Smooth muscle cell (in vitro differentiated cells): ENCODE measurements at regions not wholly inside any gene's neighbourhood (a gene's known extent, or its start where the extent isn't known, plus 50 kb on each side); places are given as distances from the start of the nearest gene placed in this dataset.

Source experiments
- DNase-seq: peaks from one replicate; lab custom pipeline; 2025; ENCODE audit not compliant: unreplicated experiment; lab: John Stamatoyannopoulos, UW
- H2AFZ ChIP-seq: fragments of 200-600 bp; sonication (generic); 2 replicates; pipeline ENCODE4 v1.6.0; 2016; ENCODE audit warnings: antibody characterized with exemption, low read depth, mild to moderate bottlenecking
- H3F3A ChIP-seq: fragments of 200-600 bp; sonication (generic); 2 replicates; pipeline ENCODE4 v1.6.0; 2017; ENCODE audit warnings: antibody characterized with exemption, low read depth
- H3K27ac ChIP-seq: fragments of 200-600 bp; sonication (generic); 2 replicates; pipeline ENCODE4 v1.5.1; 2016; ENCODE audit warnings: low read depth, mild to moderate bottlenecking
- H3K27me3 ChIP-seq: fragments of 200-600 bp; sonication (generic); 2 replicates; pipeline ENCODE4 v1.6.1; 2016; ENCODE audit warnings: low read depth, mild to moderate bottlenecking
- H3K36me3 ChIP-seq: fragments of 200-600 bp; sonication (generic); 2 replicates; pipeline ENCODE4 v1.5.1; 2016; ENCODE audit warnings: low read depth
- H3K4me1 ChIP-seq: fragments of 200-600 bp; sonication (generic); 2 replicates; pipeline ENCODE4 v1.5.1; 2016; ENCODE audit warnings: low read depth
- H3K4me2 ChIP-seq: fragments of 200-600 bp; sonication (generic); 2 replicates; pipeline ENCODE4 v1.6.0; 2016; ENCODE audit warnings: mild to moderate bottlenecking
- H3K4me3 ChIP-seq: fragments of 200-600 bp; sonication (generic); 2 replicates; pipeline ENCODE4 v1.5.1; 2016; ENCODE audit warnings: mild to moderate bottlenecking
- H3K79me2 ChIP-seq: fragments of 200-600 bp; sonication (generic); 2 replicates; pipeline ENCODE4 v1.6.0; 2016; ENCODE audit warnings: low read depth, mild to moderate bottlenecking
- H3K9ac ChIP-seq: fragments of 200-600 bp; sonication (generic); 2 replicates; pipeline ENCODE4 v1.6.0; 2016; ENCODE audit warnings: low read depth
- H3K9me3 ChIP-seq: fragments of 200-600 bp; sonication (generic); replicated peaks from 2 replicates; pipeline ENCODE4 v1.5.1; 2016; ENCODE audit warnings: low read depth
- H4K20me1 ChIP-seq: fragments of 200-600 bp; sonication (generic); 2 replicates; pipeline ENCODE4 v1.6.0; 2016; ENCODE audit warnings: low read depth
- WGBS: methylation state at CpG from one replicate; pipeline ENCODE4 v1.1.7; 2016; ENCODE audit warnings: low lambda C conversion rate; 5-methylcytosine and 5-hydroxymethylcytosine counted together
- TF ChIP-seq, protein P1 (sequence below): fragments of 200-600 bp; sonication (generic); IDR thresholded peaks from 2 replicates; pipeline ENCODE4 v1.5.1; 2017; ENCODE audit warnings: borderline replicate concordance, mild to moderate bottlenecking, antibody characterized with exemption; ENCODE audit not compliant: insufficient read depth, poor library complexity, severe bottlenecking

DNA sequence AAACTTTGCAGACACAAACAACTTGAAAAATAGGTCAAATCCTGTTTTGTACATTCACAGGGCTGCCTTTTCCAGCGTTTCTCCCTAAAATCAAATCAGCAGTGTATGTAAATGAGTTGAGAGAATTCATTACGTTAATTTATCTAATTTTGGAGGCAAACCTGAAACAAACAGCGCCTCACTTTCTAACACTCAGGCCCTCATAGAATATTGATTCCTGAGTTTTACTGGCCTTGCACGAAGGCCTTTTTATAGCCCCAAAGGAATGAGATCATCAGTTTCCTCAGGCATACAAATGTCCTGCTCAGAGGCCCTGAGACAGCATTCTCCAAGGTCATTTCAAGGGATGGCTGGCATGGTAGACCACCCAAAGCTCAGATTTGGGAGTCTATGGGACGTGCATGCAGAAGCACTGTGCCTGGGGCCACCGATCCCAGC is 131.7 kb upstream of the CHST15 start:
- Histone ChIP-seq H3F3A (no peaks in the 10 kb centered on the region), H3K27me3 (no peaks in the 10 kb centered on the region), H3K27ac (peak overlapping the region; percentile 72), H3K9ac (no peak overlapping the region), H3K4me3 (no peak overlapping the region), H3K9me3 (no peaks in the 10 kb centered on the region), H4K20me1 (no peaks in the 10 kb centered on the region), H2AFZ (no peak overlapping the region), H3K4me1 (peaks cover 6% of the 10 kb centered on the region), H3K4me2 (no peak overlapping the region), H3K79me2 (no peaks in the 10 kb centered on the region), H3K36me3 (no peaks in the 10 kb centered on the region)
- WGBS: 70% methylated on average over 6 of the region's 6 CpGs
- TF ChIP-seq, protein P1, sequence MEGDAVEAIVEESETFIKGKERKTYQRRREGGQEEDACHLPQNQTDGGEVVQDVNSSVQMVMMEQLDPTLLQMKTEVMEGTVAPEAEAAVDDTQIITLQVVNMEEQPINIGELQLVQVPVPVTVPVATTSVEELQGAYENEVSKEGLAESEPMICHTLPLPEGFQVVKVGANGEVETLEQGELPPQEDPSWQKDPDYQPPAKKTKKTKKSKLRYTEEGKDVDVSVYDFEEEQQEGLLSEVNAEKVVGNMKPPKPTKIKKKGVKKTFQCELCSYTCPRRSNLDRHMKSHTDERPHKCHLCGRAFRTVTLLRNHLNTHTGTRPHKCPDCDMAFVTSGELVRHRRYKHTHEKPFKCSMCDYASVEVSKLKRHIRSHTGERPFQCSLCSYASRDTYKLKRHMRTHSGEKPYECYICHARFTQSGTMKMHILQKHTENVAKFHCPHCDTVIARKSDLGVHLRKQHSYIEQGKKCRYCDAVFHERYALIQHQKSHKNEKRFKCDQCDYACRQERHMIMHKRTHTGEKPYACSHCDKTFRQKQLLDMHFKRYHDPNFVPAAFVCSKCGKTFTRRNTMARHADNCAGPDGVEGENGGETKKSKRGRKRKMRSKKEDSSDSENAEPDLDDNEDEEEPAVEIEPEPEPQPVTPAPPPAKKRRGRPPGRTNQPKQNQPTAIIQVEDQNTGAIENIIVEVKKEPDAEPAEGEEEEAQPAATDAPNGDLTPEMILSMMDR: no peak
- no peak for DNase-seq

DNA sequence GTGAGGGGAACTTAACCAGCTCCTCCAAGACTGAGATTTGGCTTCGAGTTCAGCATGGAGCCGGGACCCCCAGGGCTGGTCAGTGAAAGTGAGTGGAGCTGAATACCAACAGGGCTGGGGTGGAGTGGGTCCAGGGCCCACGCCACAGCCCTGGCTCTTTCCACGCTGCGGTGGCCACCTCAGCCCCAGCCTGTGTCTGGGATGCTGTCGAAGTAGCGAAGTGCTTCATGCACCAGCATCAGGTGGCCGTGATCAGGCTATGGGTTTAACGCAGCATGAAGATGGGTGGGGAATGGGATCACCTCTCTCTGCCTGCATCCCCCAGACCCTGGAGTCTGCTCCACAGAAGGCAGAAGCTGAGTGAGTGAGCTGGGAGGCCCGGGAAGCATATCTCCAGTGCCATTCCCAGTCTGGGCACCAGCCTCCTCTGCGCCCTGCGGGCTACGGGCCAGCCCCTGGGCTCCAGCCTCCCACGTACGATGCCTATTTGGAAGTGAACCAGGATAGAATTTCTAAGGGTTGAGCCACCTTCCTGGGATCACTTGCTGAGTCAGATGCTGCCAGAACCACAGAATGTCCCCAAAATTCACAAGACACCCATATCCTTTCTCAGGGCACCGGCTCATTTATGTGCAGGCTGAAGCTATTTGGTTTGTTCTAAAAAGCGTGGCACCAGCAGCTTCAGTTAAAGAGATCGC is 131.1 kb upstream of the CHST15 start:
- H3K4me1 ChIP-seq: peaks cover 6% of the 10 kb centered on the region
- H3K9me3 ChIP-seq: no peaks in the 10 kb centered on the region
- no peaks in the 10 kb centered on the region for H3K27me3 ChIP-seq
- TF ChIP-seq, protein P1: no peak
- H2AFZ ChIP-seq: no peak overlapping the region
- no peak overlapping the region for H3K9ac ChIP-seq
- no peaks in the 10 kb centered on the region for H3K36me3 ChIP-seq
- H3K79me2 ChIP-seq: no peaks in the 10 kb centered on the region
- no peak for DNase-seq
- WGBS: 84% methylated on average over 18 of the region's 18 CpGs
- no peaks in the 10 kb centered on the region for H3F3A ChIP-seq
- peak overlapping the region; percentile 72 for H3K27ac ChIP-seq
- no peaks in the 10 kb centered on the region for H4K20me1 ChIP-seq
- H3K4me3 ChIP-seq: no peak overlapping the region
- H3K4me2 ChIP-seq: no peak overlapping the region

- 89% methylated on average over 6 of the region's 6 CpGs for WGBS
- H3F3A ChIP-seq: no peaks in the 10 kb centered on the region
- no peaks in the 10 kb centered on the region for H3K36me3 ChIP-seq
- H3K9ac ChIP-seq: no peak overlapping the region
- H4K20me1 ChIP-seq: no peaks in the 10 kb centered on the region
- H2AFZ ChIP-seq: no peak overlapping the region
- TF ChIP-seq, protein P1: no peak
- H3K4me2 ChIP-seq: no peak overlapping the region
- H3K9me3 ChIP-seq: no peaks in the 10 kb centered on the region
- no peak overlapping the region for H3K27ac ChIP-seq
- H3K4me1 ChIP-seq: peaks cover 6% of the 10 kb centered on the region
- no peaks in the 10 kb centered on the region for H3K27me3 ChIP-seq
- DNase-seq: no peak
- H3K79me2 ChIP-seq: no peaks in the 10 kb centered on the region
- H3K4me3 ChIP-seq: no peak overlapping the region
Measured at GRCh38 chr10:124223711-124224085, 130.3 kb upstream of the CHST15 start.

GRCh38 chr10:124222988-124223710 is 129.8 kb upstream of the CHST15 start:
- 87% methylated on average over 10 of the region's 10 CpGs for WGBS
- H4K20me1 ChIP-seq: no peaks in the 10 kb centered on the region
- TF ChIP-seq, protein P1: no peak
- no peak for DNase-seq
- H3K27ac ChIP-seq: no peak overlapping the region
- H3K9ac ChIP-seq: no peak overlapping the region
- H3K4me1 ChIP-seq: peaks cover 6% of the 10 kb centered on the region
- no peaks in the 10 kb centered on the region for H3K79me2 ChIP-seq
- no peaks in the 10 kb centered on the region for H3K27me3 ChIP-seq
- H2AFZ ChIP-seq: no peak overlapping the region
- H3K36me3 ChIP-seq: no peaks in the 10 kb centered on the region
- H3F3A ChIP-seq: no peaks in the 10 kb centered on the region
- H3K4me2 ChIP-seq: no peak overlapping the region
- no peaks in the 10 kb centered on the region for H3K9me3 ChIP-seq
- no peak overlapping the region for H3K4me3 ChIP-seq
